GM23338 (cell line): ENCODE measurements at regions not wholly inside any gene's neighbourhood (a gene's known extent, or its start where the extent isn't known, plus 50 kb on each side); places are given as distances from the start of the nearest gene placed in this dataset.

Source experiments
- ATAC-seq: fragments of 200-7000 bp; cut with Tn5 transposase; 3 replicates; pipeline ENCODE4 v1.9.1; 2020
- DNase-seq: peaks from one replicate; pipeline ENCODE4 v3.0.0-alpha.2; 2015; ENCODE audit warnings: low spot score
- H2AFZ ChIP-seq: fragments of 200-600 bp; sonication (generic); 2 replicates; pipeline ENCODE4 v1.8.0; 2016; ENCODE audit warnings: antibody characterized with exemption, mild to moderate bottlenecking, moderate library complexity
- H3F3A ChIP-seq: fragments of 200-600 bp; sonication (generic); replicated peaks from 2 replicates; pipeline ENCODE4 v1.8.0; 2017; ENCODE audit warnings: antibody characterized with exemption, mixed run types, low read depth
- H3K27ac ChIP-seq: fragments of 200-600 bp; sonication (generic); 2 replicates; pipeline ENCODE4 v1.6.1; 2016; ENCODE audit warnings: low read depth
- H3K27me3 ChIP-seq: fragments of 200-600 bp; sonication (generic); 2 replicates; pipeline ENCODE4 v1.8.0; 2016; ENCODE audit warnings: mild to moderate bottlenecking, mixed run types, moderate library complexity; ENCODE audit not compliant: insufficient read depth
- H3K36me3 ChIP-seq: fragments of 200-600 bp; sonication (generic); 2 replicates; pipeline ENCODE4 v1.8.0; 2016; ENCODE audit warnings: mild to moderate bottlenecking; ENCODE audit not compliant: insufficient read depth
- H3K4me1 ChIP-seq: fragments of 200-600 bp; sonication (generic); 2 replicates; pipeline ENCODE4 v1.8.0; 2016; ENCODE audit warnings: mild to moderate bottlenecking, moderate library complexity; ENCODE audit not compliant: insufficient read depth
- H3K4me2 ChIP-seq: fragments of 200-600 bp; sonication (generic); 2 replicates; pipeline ENCODE4 v1.7.1; 2017; ENCODE audit warnings: mixed run types
- H3K4me3 ChIP-seq: fragments of 200-600 bp; sonication (generic); 2 replicates; pipeline ENCODE4 v1.6.1; 2016; ENCODE audit warnings: mixed run types
- H3K79me2 ChIP-seq: fragments of 200-600 bp; sonication (generic); replicated peaks from 2 replicates; pipeline ENCODE4 v1.8.0; 2017; ENCODE audit warnings: mild to moderate bottlenecking; ENCODE audit not compliant: insufficient read depth
- H3K9me2 ChIP-seq: fragments of 200-600 bp; sonication (generic); 2 replicates; pipeline ENCODE4 v1.8.0; 2017; ENCODE audit not compliant: insufficient read depth
- H4K20me1 ChIP-seq: fragments of 200-600 bp; sonication (generic); replicated peaks from 2 replicates; pipeline ENCODE4 v1.8.0; 2017; ENCODE audit warnings: mild to moderate bottlenecking; ENCODE audit not compliant: insufficient read depth
- H3K27ac Mint-ChIP-seq: 2 replicates; pipeline ENCODE4 v1.8.0; 2020; ENCODE audit warnings: inconsistent platforms, mild to moderate bottlenecking, moderate library complexity, mixed read lengths
- H3K27me3 Mint-ChIP-seq: 3 replicates; pipeline ENCODE4 v1.8.0; 2022; ENCODE audit warnings: low read depth, mild to moderate bottlenecking, moderate library complexity, mixed read lengths, inconsistent platforms; ENCODE audit not compliant: insufficient read depth, poor library complexity
- H3K36me3 Mint-ChIP-seq: 3 replicates; pipeline ENCODE4 v1.8.0; 2021; ENCODE audit warnings: low read depth, mild to moderate bottlenecking, inconsistent platforms, moderate library complexity, mixed read lengths
- H3K4me1 Mint-ChIP-seq: 3 replicates; pipeline ENCODE4 v1.8.0; 2020; ENCODE audit warnings: mild to moderate bottlenecking, inconsistent platforms, mixed read lengths
- H3K4me3 Mint-ChIP-seq: 3 replicates; pipeline ENCODE4 v1.8.0; 2021; ENCODE audit warnings: moderate library complexity, mild to moderate bottlenecking, inconsistent platforms, mixed read lengths
- H3K9me3 Mint-ChIP-seq: 3 replicates; pipeline ENCODE4 v1.8.0; 2020; ENCODE audit warnings: moderate library complexity, mild to moderate bottlenecking, inconsistent platforms, mixed read lengths
- EZH2 ChIP-seq: fragments of 200-600 bp; sonication (generic); IDR thresholded peaks from one replicate; pipeline ENCODE4 v1.8.0; 2017; ENCODE audit warnings: antibody characterized with exemption, mild to moderate bottlenecking, low read depth; ENCODE audit not compliant: unreplicated experiment
- EZH2phosphoT487 ChIP-seq: fragments of 200-600 bp; sonication (generic); IDR thresholded peaks from one replicate; pipeline ENCODE4 v1.8.1; 2018; ENCODE audit warnings: antibody characterized with exemption; ENCODE audit not compliant: unreplicated experiment
- JUNB ChIP-seq: IDR thresholded peaks from one replicate; pipeline ENCODE4 v1.6.1; 2016; ENCODE audit warnings: antibody characterized with exemption; ENCODE audit not compliant: unreplicated experiment
- NANOG ChIP-seq: IDR thresholded peaks from 2 replicates; pipeline ENCODE4 v1.6.1; 2016; ENCODE audit warnings: antibody characterized with exemption, borderline replicate concordance
- POLR2AphosphoS5 ChIP-seq: IDR thresholded peaks from 2 replicates; pipeline ENCODE4 v1.6.1; 2016; ENCODE audit warnings: antibody characterized with exemption, low read depth
- STAT1 ChIP-seq: IDR thresholded peaks from one replicate; pipeline ENCODE4 v1.6.1; 2016; ENCODE audit warnings: antibody characterized with exemption; ENCODE audit not compliant: unreplicated experiment
- TF ChIP-seq, protein P1 (sequence below), 2 experiments: fragments of 200-600 bp in 1 of 2; sonication (generic) in 1 of 2; conservative IDR thresholded peaks; 2 replicates each; pipeline versions ENCODE4 v1.5.1 to v1.6.1; 2016 to 2017; ENCODE audit warnings: antibody characterized with exemption in 2 of 2, low read depth in 2 of 2, mild to moderate bottlenecking in 2 of 2, moderate library complexity in 1 of 2
- TF ChIP-seq, protein P2 (sequence below): IDR thresholded peaks from one replicate; pipeline ENCODE4 v1.6.1; 2018; ENCODE audit warnings: antibody characterized with exemption; ENCODE audit not compliant: unreplicated experiment
- TF ChIP-seq, protein P3 (sequence below): fragments of 250-450 bp; sonication (Bioruptor Pico); IDR thresholded peaks from 2 replicates; pipeline ENCODE4 v1.5.0; 2020; ENCODE audit warnings: mild to moderate bottlenecking, moderate library complexity

DNA sequence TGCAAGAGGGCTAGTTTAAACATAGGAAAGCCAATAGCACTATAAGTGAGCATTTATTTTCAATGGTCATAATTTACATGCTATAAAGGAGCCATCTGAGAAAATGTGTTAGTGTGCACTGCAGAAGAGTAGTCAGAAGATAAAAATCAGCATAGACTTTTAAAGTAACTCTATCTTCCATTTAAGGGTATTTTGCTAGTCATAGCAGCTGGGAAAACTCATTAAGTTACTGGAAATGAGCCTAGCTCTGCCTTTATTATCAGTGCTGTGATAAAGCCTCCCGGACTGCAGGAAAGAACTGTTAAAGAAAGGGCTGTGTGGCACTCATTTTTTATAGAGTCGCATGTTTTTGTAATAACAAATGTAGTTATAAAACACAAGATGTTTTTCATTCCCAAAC, 825.8 kb upstream of the POM121L12 start:
- H3K4me1 Mint-ChIP-seq: no peaks in the 10 kb centered on the region
- H3K36me3 ChIP-seq: no peaks in the 10 kb centered on the region
- ATAC-seq: no peak
- no peak overlapping the region for H3K27ac ChIP-seq
- H3K4me1 ChIP-seq: no peaks in the 10 kb centered on the region
- H2AFZ ChIP-seq: peak overlapping the region; percentile 29; the same call in 1 of the 2 replicates
- no peaks in the 10 kb centered on the region for H3K27me3 ChIP-seq
- no peak overlapping the region for H3K4me3 ChIP-seq
- no peaks in the 10 kb centered on the region for H3K79me2 ChIP-seq
- no peak overlapping the region for H3K27ac Mint-ChIP-seq
- H3K4me3 Mint-ChIP-seq: no peak overlapping the region
- H3K9me3 Mint-ChIP-seq: no peaks in the 10 kb centered on the region; the same call in 2 of the 3 replicates
- H3F3A ChIP-seq: no peaks in the 10 kb centered on the region
- H3K9me2 ChIP-seq: no peaks in the 10 kb centered on the region
- DNase-seq: no peak
- TF ChIP-seq, protein P1, sequence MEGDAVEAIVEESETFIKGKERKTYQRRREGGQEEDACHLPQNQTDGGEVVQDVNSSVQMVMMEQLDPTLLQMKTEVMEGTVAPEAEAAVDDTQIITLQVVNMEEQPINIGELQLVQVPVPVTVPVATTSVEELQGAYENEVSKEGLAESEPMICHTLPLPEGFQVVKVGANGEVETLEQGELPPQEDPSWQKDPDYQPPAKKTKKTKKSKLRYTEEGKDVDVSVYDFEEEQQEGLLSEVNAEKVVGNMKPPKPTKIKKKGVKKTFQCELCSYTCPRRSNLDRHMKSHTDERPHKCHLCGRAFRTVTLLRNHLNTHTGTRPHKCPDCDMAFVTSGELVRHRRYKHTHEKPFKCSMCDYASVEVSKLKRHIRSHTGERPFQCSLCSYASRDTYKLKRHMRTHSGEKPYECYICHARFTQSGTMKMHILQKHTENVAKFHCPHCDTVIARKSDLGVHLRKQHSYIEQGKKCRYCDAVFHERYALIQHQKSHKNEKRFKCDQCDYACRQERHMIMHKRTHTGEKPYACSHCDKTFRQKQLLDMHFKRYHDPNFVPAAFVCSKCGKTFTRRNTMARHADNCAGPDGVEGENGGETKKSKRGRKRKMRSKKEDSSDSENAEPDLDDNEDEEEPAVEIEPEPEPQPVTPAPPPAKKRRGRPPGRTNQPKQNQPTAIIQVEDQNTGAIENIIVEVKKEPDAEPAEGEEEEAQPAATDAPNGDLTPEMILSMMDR (conservative IDR thresholded peaks at IDR 0.05; ENCODE audit: low read depth in 2 of 2): no peak
- TF ChIP-seq POLR2AphosphoS5 (no peak), STAT1 (no peak), JUNB (no peak), NANOG (no peak), EZH2phosphoT487 (no peak)
- TF ChIP-seq, protein P2, sequence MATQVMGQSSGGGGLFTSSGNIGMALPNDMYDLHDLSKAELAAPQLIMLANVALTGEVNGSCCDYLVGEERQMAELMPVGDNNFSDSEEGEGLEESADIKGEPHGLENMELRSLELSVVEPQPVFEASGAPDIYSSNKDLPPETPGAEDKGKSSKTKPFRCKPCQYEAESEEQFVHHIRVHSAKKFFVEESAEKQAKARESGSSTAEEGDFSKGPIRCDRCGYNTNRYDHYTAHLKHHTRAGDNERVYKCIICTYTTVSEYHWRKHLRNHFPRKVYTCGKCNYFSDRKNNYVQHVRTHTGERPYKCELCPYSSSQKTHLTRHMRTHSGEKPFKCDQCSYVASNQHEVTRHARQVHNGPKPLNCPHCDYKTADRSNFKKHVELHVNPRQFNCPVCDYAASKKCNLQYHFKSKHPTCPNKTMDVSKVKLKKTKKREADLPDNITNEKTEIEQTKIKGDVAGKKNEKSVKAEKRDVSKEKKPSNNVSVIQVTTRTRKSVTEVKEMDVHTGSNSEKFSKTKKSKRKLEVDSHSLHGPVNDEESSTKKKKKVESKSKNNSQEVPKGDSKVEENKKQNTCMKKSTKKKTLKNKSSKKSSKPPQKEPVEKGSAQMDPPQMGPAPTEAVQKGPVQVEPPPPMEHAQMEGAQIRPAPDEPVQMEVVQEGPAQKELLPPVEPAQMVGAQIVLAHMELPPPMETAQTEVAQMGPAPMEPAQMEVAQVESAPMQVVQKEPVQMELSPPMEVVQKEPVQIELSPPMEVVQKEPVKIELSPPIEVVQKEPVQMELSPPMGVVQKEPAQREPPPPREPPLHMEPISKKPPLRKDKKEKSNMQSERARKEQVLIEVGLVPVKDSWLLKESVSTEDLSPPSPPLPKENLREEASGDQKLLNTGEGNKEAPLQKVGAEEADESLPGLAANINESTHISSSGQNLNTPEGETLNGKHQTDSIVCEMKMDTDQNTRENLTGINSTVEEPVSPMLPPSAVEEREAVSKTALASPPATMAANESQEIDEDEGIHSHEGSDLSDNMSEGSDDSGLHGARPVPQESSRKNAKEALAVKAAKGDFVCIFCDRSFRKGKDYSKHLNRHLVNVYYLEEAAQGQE: no peak
- H3K36me3 Mint-ChIP-seq: no peaks in the 10 kb centered on the region
- H4K20me1 ChIP-seq: no peaks in the 10 kb centered on the region
- H3K27me3 Mint-ChIP-seq: no peaks in the 10 kb centered on the region
- H3K4me2 ChIP-seq: no peak overlapping the region

DNA sequence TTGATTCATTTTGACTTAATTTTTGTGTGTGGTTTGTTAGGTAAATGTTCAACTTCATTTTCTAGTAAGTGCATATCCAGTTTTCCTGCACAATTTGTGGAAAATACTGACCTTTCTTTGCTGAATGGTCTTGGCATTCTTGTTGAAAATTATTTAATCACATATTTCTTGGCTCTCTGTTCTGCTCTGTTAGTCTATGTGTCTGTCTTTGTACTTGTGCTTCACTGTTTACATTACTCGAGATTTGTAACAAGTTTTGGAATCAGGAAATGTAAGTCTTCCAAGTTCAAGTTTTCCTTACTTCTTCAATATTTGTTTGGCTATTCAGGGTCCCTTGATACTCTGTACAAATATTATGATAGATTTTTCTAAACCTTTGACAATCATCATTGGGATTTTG, 838.2 kb upstream of the POM121L12 start:
- no peak for DNase-seq
- H3K27ac ChIP-seq: no peak overlapping the region
- no peak overlapping the region; the same call in 1 of the 2 replicates for H2AFZ ChIP-seq
- H3K27me3 ChIP-seq: no peaks in the 10 kb centered on the region
- no peaks in the 10 kb centered on the region for H3K79me2 ChIP-seq
- H4K20me1 ChIP-seq: no peaks in the 10 kb centered on the region
- H3K27me3 Mint-ChIP-seq: peaks cover 4% of the 10 kb centered on the region
- H3K4me1 ChIP-seq: no peaks in the 10 kb centered on the region
- TF ChIP-seq, protein P3, sequence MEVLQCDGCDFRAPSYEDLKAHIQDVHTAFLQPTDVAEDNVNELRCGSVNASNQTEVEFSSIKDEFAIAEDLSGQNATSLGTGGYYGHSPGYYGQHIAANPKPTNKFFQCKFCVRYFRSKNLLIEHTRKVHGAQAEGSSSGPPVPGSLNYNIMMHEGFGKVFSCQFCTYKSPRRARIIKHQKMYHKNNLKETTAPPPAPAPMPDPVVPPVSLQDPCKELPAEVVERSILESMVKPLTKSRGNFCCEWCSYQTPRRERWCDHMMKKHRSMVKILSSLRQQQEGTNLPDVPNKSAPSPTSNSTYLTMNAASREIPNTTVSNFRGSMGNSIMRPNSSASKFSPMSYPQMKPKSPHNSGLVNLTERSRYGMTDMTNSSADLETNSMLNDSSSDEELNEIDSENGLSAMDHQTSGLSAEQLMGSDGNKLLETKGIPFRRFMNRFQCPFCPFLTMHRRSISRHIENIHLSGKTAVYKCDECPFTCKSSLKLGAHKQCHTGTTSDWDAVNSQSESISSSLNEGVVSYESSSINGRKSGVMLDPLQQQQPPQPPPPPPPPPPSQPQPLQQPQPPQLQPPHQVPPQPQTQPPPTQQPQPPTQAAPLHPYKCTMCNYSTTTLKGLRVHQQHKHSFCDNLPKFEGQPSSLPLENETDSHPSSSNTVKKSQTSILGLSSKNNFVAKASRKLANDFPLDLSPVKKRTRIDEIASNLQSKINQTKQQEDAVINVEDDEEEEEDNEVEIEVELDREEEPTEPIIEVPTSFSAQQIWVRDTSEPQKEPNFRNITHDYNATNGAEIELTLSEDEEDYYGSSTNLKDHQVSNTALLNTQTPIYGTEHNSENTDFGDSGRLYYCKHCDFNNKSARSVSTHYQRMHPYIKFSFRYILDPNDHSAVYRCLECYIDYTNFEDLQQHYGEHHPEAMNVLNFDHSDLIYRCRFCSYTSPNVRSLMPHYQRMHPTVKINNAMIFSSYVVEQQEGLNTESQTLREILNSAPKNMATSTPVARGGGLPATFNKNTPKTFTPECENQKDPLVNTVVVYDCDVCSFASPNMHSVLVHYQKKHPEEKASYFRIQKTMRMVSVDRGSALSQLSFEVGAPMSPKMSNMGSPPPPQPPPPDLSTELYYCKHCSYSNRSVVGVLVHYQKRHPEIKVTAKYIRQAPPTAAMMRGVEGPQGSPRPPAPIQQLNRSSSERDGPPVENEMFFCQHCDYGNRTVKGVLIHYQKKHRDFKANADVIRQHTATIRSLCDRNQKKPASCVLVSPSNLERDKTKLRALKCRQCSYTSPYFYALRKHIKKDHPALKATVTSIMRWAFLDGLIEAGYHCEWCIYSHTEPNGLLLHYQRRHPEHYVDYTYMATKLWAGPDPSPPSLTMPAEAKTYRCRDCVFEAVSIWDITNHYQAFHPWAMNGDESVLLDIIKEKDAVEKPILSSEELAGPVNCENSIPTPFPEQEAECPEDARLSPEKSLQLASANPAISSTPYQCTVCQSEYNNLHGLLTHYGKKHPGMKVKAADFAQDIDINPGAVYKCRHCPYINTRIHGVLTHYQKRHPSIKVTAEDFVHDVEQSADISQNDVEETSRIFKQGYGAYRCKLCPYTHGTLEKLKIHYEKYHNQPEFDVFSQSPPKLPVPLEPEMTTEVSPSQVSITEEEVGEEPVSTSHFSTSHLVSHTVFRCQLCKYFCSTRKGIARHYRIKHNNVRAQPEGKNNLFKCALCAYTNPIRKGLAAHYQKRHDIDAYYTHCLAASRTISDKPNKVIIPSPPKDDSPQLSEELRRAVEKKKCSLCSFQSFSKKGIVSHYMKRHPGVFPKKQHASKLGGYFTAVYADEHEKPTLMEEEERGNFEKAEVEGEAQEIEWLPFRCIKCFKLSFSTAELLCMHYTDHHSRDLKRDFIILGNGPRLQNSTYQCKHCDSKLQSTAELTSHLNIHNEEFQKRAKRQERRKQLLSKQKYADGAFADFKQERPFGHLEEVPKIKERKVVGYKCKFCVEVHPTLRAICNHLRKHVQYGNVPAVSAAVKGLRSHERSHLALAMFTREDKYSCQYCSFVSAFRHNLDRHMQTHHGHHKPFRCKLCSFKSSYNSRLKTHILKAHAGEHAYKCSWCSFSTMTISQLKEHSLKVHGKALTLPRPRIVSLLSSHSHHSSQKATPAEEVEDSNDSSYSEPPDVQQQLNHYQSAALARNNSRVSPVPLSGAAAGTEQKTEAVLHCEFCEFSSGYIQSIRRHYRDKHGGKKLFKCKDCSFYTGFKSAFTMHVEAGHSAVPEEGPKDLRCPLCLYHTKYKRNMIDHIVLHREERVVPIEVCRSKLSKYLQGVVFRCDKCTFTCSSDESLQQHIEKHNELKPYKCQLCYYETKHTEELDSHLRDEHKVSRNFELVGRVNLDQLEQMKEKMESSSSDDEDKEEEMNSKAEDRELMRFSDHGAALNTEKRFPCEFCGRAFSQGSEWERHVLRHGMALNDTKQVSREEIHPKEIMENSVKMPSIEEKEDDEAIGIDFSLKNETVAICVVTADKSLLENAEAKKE (CRISPR knock-in tag): no peak
- no peak for TF ChIP-seq EZH2
- H3K4me3 ChIP-seq: no peak overlapping the region
- H3K9me2 ChIP-seq: peaks cover 3% of the 10 kb centered on the region
- no peaks in the 10 kb centered on the region for H3K4me1 Mint-ChIP-seq
- no peaks in the 10 kb centered on the region for H3K36me3 ChIP-seq
- no peaks in the 10 kb centered on the region for H3F3A ChIP-seq
- no peak overlapping the region for H3K4me2 ChIP-seq
- H3K27ac Mint-ChIP-seq: no peak overlapping the region
- ATAC-seq: no peak
- no peak overlapping the region for H3K4me3 Mint-ChIP-seq
- H3K9me3 Mint-ChIP-seq: no peaks in the 10 kb centered on the region
- H3K36me3 Mint-ChIP-seq: no peaks in the 10 kb centered on the region
